ENCODE measurements at regions not wholly inside any gene's neighbourhood (a gene's known extent, or its start where the extent isn't known, plus 50 kb on each side); places are given as distances from the start of the nearest gene placed in this dataset.

GRCh38 chr4:43886196-43886595, 562.4 kb downstream of the KCTD8 start:
- no peak for TF ChIP-seq CTCF (IDR thresholded peaks at IDR 0.05; ENCODE audit: low read depth, low read length, missing control alignments)
- H3K4me3 ChIP-seq (ENCODE audit: low read depth, low read length) = no peak overlapping the region
- no peak for DNase-seq (ENCODE audit: low read depth)

- H3K4me3 ChIP-seq (ENCODE audit: low read depth, low read length) = no peak overlapping the region
Measured at GRCh38 chr4:43898836-43899235, 549.8 kb downstream of the KCTD8 start.

GRCh38 chr4:43903456-43903855, 545.2 kb downstream of the KCTD8 start:
- TF ChIP-seq CTCF (IDR thresholded peaks at IDR 0.05; ENCODE audit: low read depth, low read length, missing control alignments) = no peak
- no peak overlapping the region for H3K4me3 ChIP-seq (ENCODE audit: low read depth, low read length)
- DNase-seq (ENCODE audit: low read depth) = no peak

More at GRCh38 chr4:43898836-43899235, 549.8 kb downstream of the KCTD8 start:
- TF ChIP-seq CTCF (IDR thresholded peaks at IDR 0.05; ENCODE audit: low read depth, low read length, missing control alignments) = no peak
- no peak for DNase-seq (ENCODE audit: low read depth)

- DNase-seq (ENCODE audit: low read depth) = no peak
- no peak overlapping the region for H3K4me3 ChIP-seq (ENCODE audit: low read depth, low read length)
- no peak for TF ChIP-seq CTCF (IDR thresholded peaks at IDR 0.05; ENCODE audit: low read depth, low read length, missing control alignments)
Measured at GRCh38 chr4:43918377-43918776, 530.2 kb downstream of the KCTD8 start.

GRCh38 chr4:43932448-43932847, 516.2 kb downstream of the KCTD8 start:
- no peak for TF ChIP-seq CTCF (IDR thresholded peaks at IDR 0.05; ENCODE audit: low read depth, low read length, missing control alignments)
- no peak overlapping the region for H3K4me3 ChIP-seq (ENCODE audit: low read depth, low read length)

GRCh38 chr4:43943998-43944397, 504.6 kb downstream of the KCTD8 start:
- TF ChIP-seq CTCF (IDR thresholded peaks at IDR 0.05; ENCODE audit: low read depth, low read length, missing control alignments) = no peak
- H3K4me3 ChIP-seq (ENCODE audit: low read depth, low read length) = no peak overlapping the region
- DNase-seq (ENCODE audit: low read depth) = no peak

More at GRCh38 chr4:43932448-43932847, 516.2 kb downstream of the KCTD8 start:
- no peak for DNase-seq (ENCODE audit: low read depth)

- TF ChIP-seq CTCF (IDR thresholded peaks at IDR 0.05; ENCODE audit: low read depth, low read length, missing control alignments) = no peak
- DNase-seq (ENCODE audit: low read depth) = no peak
- no peak overlapping the region for H3K4me3 ChIP-seq (ENCODE audit: low read depth, low read length)
Measured at GRCh38 chr4:43959976-43960375, 488.6 kb downstream of the KCTD8 start.

Measured in GM12864 (cell line).